Ishikawa (cell line): ENCODE measurements at regions not wholly inside any gene's neighbourhood (a gene's known extent, or its start where the extent isn't known, plus 50 kb on each side); places are given as distances from the start of the nearest gene placed in this dataset.

ENCODE experiments used
- CEBPB ChIP-seq: IDR thresholded peaks from 2 replicates; pipeline ENCODE4 v1.6.1; 2012
- CREB1 ChIP-seq: IDR thresholded peaks from 2 replicates; pipeline ENCODE4 v1.6.1; 2012; ENCODE audit warnings: low read depth
- EGR1 ChIP-seq: IDR thresholded peaks from 2 replicates; pipeline ENCODE4 v1.6.1; 2012
- EP300 ChIP-seq: IDR thresholded peaks from 2 replicates; pipeline ENCODE4 v1.6.1; 2012; ENCODE audit warnings: borderline replicate concordance
- FOXM1 ChIP-seq: IDR thresholded peaks from 2 replicates; pipeline ENCODE4 v1.6.1; 2012; ENCODE audit warnings: low read depth, borderline replicate concordance
- NFIC ChIP-seq: IDR thresholded peaks from 2 replicates; pipeline ENCODE4 v1.6.1; 2012
- RAD21 ChIP-seq: IDR thresholded peaks from 2 replicates; pipeline ENCODE4 v1.6.1; 2012; ENCODE audit warnings: low read depth
- TAF1 ChIP-seq: IDR thresholded peaks from 2 replicates; pipeline ENCODE4 v1.6.1; 2012; ENCODE audit warnings: low read depth, mild to moderate bottlenecking
- TCF12 ChIP-seq: IDR thresholded peaks from 2 replicates; pipeline ENCODE4 v1.6.1; 2012; ENCODE audit warnings: low read depth
- TEAD4 ChIP-seq: IDR thresholded peaks from 2 replicates; pipeline ENCODE4 v1.6.1; 2012
- YY1 ChIP-seq: IDR thresholded peaks from 2 replicates; pipeline ENCODE4 v1.6.1; 2012; ENCODE audit warnings: low read depth
- ZBTB7A ChIP-seq: IDR thresholded peaks from 2 replicates; pipeline ENCODE4 v1.6.1; 2012; ENCODE audit warnings: low read depth
- TF ChIP-seq, protein P1 (sequence below): IDR thresholded peaks from 2 replicates; pipeline ENCODE4 v1.6.1; 2012; ENCODE audit warnings: low read depth, mild to moderate bottlenecking
- TF ChIP-seq, protein P2 (sequence below): IDR thresholded peaks from 2 replicates; pipeline ENCODE4 v1.6.1; 2012
- TF ChIP-seq, protein P3 (sequence below): IDR thresholded peaks from 2 replicates; pipeline ENCODE4 v1.6.1; 2012

DNA sequence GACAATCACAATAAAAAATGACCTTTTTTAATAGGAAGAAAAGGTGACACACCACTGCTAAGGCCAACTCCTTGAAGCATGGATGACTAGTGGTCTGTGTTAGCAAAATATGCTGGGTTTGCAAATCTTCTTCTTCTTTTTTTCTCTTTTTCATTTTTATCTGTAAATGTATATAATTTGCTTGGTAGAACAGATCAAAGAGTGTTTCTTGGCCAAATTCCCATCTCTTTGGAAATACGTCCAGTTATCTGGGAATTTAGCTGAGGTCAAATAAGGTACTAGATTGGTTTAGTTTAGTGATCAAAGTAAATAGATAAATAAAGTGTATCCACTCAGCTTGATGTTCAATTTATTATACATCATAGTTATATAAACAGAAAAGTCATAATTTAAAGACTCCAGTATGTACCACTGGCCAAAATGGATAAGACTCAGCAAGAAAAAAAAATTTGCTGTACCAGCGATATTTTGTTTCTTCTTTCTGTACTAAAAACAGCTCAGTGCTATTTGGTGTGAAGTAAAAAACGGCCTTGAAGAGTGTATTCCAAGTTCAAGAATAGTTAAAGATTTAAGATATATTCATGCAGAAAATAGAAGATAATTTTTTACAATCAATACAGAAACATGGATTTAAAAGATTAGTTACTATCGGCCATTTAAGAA lies 738.6 kb upstream of the PIK3C3 start:
- no peak for TF ChIP-seq TCF12
- TF ChIP-seq ZBTB7A, result no peak
- TF ChIP-seq CREB1, result no peak
- no peak for TF ChIP-seq EGR1
- no peak for TF ChIP-seq RAD21
- no peak for TF ChIP-seq TEAD4
- no peak for TF ChIP-seq NFIC
- no peak for TF ChIP-seq CEBPB
- TF ChIP-seq FOXM1, result no peak
- TF ChIP-seq, protein P1, sequence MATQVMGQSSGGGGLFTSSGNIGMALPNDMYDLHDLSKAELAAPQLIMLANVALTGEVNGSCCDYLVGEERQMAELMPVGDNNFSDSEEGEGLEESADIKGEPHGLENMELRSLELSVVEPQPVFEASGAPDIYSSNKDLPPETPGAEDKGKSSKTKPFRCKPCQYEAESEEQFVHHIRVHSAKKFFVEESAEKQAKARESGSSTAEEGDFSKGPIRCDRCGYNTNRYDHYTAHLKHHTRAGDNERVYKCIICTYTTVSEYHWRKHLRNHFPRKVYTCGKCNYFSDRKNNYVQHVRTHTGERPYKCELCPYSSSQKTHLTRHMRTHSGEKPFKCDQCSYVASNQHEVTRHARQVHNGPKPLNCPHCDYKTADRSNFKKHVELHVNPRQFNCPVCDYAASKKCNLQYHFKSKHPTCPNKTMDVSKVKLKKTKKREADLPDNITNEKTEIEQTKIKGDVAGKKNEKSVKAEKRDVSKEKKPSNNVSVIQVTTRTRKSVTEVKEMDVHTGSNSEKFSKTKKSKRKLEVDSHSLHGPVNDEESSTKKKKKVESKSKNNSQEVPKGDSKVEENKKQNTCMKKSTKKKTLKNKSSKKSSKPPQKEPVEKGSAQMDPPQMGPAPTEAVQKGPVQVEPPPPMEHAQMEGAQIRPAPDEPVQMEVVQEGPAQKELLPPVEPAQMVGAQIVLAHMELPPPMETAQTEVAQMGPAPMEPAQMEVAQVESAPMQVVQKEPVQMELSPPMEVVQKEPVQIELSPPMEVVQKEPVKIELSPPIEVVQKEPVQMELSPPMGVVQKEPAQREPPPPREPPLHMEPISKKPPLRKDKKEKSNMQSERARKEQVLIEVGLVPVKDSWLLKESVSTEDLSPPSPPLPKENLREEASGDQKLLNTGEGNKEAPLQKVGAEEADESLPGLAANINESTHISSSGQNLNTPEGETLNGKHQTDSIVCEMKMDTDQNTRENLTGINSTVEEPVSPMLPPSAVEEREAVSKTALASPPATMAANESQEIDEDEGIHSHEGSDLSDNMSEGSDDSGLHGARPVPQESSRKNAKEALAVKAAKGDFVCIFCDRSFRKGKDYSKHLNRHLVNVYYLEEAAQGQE, result no peak
- TF ChIP-seq YY1, result no peak
- TF ChIP-seq TAF1, result no peak
- no peak for TF ChIP-seq EP300
- TF ChIP-seq, protein P2, sequence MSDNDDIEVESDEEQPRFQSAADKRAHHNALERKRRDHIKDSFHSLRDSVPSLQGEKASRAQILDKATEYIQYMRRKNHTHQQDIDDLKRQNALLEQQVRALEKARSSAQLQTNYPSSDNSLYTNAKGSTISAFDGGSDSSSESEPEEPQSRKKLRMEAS, result no peak

DNA sequence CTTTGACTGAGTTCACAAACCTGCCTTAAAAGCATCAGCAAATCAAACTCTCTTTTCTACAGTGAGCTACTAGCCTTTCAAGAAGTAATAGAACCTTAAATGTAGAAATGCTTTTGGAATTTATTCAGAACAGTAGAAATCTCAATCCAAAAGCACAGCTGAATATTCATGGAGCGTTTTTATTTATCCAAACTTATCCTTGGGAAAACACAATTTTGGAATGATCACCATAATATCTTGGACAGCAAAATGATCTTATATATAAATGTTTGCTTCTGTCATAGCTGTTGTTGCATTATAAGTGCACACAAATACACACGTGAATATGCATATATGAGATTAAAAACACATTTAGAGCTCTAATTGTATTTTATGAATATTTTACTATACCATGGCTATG lies 747.3 kb upstream of the PIK3C3 start:
- TF ChIP-seq, protein P2, result no peak
- TF ChIP-seq CEBPB, result no peak
- TF ChIP-seq YY1, result no peak
- no peak for TF ChIP-seq RAD21
- TF ChIP-seq, protein P3, sequence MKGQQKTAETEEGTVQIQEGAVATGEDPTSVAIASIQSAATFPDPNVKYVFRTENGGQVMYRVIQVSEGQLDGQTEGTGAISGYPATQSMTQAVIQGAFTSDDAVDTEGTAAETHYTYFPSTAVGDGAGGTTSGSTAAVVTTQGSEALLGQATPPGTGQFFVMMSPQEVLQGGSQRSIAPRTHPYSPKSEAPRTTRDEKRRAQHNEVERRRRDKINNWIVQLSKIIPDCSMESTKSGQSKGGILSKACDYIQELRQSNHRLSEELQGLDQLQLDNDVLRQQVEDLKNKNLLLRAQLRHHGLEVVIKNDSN, result no peak

DNA sequence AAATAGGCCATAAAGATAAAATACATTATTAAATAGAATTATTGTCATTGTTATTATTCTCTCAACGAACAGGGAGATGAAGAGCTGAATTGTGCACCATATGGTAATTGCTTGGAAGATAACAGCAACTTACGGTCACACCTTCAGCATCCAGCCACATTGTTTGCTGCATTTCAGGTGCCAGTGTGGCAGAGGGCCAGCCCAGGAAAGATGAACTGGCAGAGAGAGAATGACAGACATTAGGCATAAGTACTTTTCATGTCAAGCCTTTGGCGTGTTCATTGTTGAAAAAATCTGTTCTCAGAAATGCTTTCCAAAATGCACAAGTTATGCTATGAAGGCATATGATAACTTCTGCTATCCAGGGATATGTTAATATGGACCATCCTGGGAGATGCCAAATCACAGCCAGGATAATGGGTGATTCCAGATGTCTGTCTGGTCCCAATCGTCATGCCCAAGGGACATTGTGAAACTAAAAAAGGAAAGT lies 748.6 kb upstream of the PIK3C3 start:
- TF ChIP-seq, protein P1, result no peak

DNA sequence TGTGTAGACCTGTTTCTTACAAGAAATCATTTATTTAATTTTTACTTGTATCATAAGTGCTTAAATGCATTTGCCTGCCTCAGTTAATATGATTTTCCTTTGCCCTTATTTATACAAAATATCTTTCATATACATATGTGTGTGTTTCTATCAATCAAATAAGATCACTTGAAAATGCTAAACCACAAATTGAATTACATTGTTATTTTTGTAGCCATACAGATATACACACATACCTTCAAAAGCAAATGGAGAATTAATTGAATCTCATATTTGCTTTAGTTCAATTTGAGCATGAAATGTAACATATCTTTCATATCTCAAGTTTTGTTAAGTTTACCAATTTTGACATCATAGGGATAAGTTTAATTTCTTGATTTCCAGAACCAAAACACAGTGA lies 755.8 kb upstream of the PIK3C3 start:
- TF ChIP-seq TAF1 (no peak), TEAD4 (no peak), ZBTB7A (no peak), RAD21 (no peak), EGR1 (no peak), TCF12 (no peak), EP300 (no peak), CREB1 (no peak), FOXM1 (no peak), YY1 (no peak), NFIC (no peak), CEBPB (no peak)
- TF ChIP-seq, protein P3, result no peak
- TF ChIP-seq, protein P1, result no peak
- TF ChIP-seq, protein P2, result no peak

DNA sequence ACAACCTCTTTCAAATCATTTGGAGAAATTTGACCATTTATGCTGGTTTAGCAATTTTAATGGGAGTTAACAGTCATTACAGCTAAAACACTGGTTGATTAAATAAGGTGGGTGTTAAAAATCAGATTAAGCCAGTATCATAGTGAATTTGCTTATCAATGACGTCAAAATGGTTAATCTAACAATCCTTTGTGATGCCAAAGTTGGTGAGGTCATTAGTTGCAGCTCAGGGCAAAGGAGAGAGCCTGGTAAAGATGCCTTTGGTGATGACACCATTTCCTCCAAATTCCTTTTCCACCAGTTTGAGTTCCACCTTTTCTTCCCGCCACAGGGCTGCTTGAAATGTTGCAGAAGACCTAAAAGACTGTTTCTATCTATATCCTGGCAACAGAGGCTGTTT lies 757.1 kb upstream of the PIK3C3 start:
- TF ChIP-seq CREB1, result no peak
- TF ChIP-seq, protein P3, result no peak
- no peak for TF ChIP-seq EGR1
- TF ChIP-seq FOXM1, result no peak
- no peak for TF ChIP-seq ZBTB7A
- no peak for TF ChIP-seq TCF12
